ENCODE measurements at regions not wholly inside any gene's neighbourhood (a gene's known extent, or its start where the extent isn't known, plus 50 kb on each side); places are given as distances from the start of the nearest gene placed in this dataset.

GRCh38 chr20:17077030-17077429, 149.8 kb upstream of the PCSK2 start:
- H3K36me3 ChIP-seq: no peaks in the 10 kb centered on the region
- no peak overlapping the region for H3K4me3 ChIP-seq
- H3K9me3 ChIP-seq (replicated peaks): no peaks in the 10 kb centered on the region
- H3K27me3 ChIP-seq (replicated peaks): no peaks in the 10 kb centered on the region
- H3K27ac ChIP-seq: no peak overlapping the region
- no peaks in the 10 kb centered on the region for H3K4me1 ChIP-seq (replicated peaks)
- DNase-seq (ENCODE audit: low read depth in 1 of 2, low spot score in 2 of 2): no peak

DNA sequence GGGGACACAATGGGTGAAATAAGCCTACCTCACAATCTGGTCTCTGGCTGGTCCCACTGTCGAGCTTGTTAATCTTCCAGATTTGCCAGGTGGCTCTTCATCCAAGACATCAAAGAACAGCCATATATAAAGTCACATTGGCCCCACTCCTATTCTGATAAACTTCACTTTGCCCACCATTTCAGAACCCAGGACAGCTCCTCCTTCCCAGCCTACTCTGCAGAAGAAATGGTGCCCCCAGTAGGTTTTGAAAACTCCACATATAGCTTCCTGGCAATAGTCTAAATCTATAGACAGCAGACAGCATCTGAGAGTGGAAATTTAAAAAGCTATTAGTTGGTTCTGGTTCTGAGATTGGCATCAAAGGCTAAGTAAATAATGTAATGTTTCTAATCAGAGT, 143.1 kb upstream of the PCSK2 start:
- Histone ChIP-seq H3K4me3 (no peak overlapping the region), H3K27ac (no peak overlapping the region), H3K9me3 (replicated peaks) (no peaks in the 10 kb centered on the region), H3K27me3 (replicated peaks) (no peaks in the 10 kb centered on the region), H3K4me1 (replicated peaks) (no peaks in the 10 kb centered on the region), H3K36me3 (no peaks in the 10 kb centered on the region)
- no peak for DNase-seq (ENCODE audit: low read depth in 1 of 2, low spot score in 2 of 2)

- H3K36me3 ChIP-seq: no peaks in the 10 kb centered on the region
- no peak overlapping the region for H3K4me3 ChIP-seq
- no peaks in the 10 kb centered on the region for H3K27me3 ChIP-seq (replicated peaks)
- H3K9me3 ChIP-seq (replicated peaks): no peaks in the 10 kb centered on the region
- no peak overlapping the region for H3K27ac ChIP-seq
- H3K4me1 ChIP-seq (replicated peaks): no peaks in the 10 kb centered on the region
- no peak for DNase-seq (ENCODE audit: low read depth in 1 of 2, low spot score in 2 of 2)
These were observed 141.9 kb upstream of the PCSK2 start for GRCh38 chr20:17084909-17085308.

DNA sequence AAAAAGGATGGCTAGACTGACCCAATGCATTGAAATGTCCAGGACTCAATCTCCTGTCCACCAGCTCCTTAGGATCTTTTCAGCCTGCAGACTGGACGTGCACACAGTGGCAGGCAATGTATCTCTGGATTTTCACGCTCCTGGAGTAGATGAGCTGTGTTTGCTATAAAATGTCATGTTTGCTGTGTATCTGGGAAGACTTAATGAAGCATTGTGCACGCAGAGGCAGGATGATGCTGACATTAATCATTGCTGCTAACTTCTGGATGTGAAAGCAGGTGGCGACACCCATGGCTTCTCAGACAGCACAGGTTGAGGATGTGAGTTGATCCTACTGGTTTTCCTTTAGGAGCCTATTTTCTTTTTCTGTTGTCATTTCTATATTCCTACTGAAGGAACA, 133.1 kb upstream of the PCSK2 start:
- no peak overlapping the region for H3K27ac ChIP-seq
- no peaks in the 10 kb centered on the region for H3K9me3 ChIP-seq (replicated peaks)
- H3K36me3 ChIP-seq: no peaks in the 10 kb centered on the region
- no peaks in the 10 kb centered on the region for H3K4me1 ChIP-seq (replicated peaks)
- 0 out of 2 replicates have a peak, but pooled peaks cover 2% of the 10 kb centered on the region for H3K27me3 ChIP-seq (replicated peaks)
- H3K4me3 ChIP-seq: no peak overlapping the region
- no peak for DNase-seq (ENCODE audit: low read depth in 1 of 2, low spot score in 2 of 2)

DNA sequence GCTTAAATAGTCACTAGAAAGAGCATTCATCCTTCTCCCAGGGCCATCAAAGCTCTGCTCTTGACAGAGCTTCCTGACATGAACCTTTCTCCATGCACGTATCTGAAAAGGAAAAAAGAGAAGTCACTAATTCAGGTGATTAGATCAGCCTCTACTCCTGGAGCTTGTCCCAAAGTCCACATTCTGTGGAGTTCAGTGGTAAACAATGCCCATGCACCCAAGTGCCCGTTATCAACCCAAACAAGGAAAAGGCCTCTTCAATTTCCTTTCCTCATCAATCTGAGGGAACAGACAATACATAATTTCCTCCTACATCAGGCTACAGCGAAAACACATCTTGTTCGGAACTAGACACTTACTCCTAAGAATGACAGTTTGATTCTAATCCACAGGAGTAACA, 129.2 kb upstream of the PCSK2 start:
- Histone ChIP-seq H3K9me3 (replicated peaks) (no peaks in the 10 kb centered on the region), H3K4me3 (no peak overlapping the region), H3K36me3 (no peaks in the 10 kb centered on the region), H3K27ac (no peak overlapping the region), H3K27me3 (replicated peaks) (peaks cover 6% of the 10 kb centered on the region; the same call in 1 of the 2 replicates), H3K4me1 (replicated peaks) (no peaks in the 10 kb centered on the region)
- DNase-seq (ENCODE audit: low read depth in 1 of 2, low spot score in 2 of 2): no peak

DNA sequence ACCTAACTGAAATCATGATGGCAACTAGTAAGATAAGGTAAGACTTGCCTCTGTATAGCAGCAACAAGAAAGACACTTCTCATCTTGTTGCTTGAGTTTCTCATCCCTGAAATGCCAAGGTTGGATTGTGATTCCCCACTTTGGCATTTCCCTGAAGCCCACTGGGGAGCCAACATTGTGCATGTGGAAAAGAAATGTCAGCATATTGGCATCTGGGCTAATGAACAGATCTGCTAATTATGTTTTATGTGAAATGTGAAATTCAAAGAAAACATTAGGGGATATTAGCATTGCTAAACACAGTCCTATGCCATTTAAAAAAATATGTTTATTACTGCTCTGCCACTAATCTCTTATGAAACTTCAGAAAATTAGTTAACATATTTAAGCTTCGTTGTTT, 126.3 kb upstream of the PCSK2 start:
- Histone ChIP-seq H3K27me3 (replicated peaks) (peaks cover 6% of the 10 kb centered on the region; the same call in 1 of the 2 replicates), H3K9me3 (replicated peaks) (no peaks in the 10 kb centered on the region), H3K36me3 (no peaks in the 10 kb centered on the region), H3K4me1 (replicated peaks) (no peaks in the 10 kb centered on the region), H3K27ac (no peak overlapping the region), H3K4me3 (no peak overlapping the region)
- no peak for DNase-seq (ENCODE audit: low read depth in 1 of 2, low spot score in 2 of 2)

DNA sequence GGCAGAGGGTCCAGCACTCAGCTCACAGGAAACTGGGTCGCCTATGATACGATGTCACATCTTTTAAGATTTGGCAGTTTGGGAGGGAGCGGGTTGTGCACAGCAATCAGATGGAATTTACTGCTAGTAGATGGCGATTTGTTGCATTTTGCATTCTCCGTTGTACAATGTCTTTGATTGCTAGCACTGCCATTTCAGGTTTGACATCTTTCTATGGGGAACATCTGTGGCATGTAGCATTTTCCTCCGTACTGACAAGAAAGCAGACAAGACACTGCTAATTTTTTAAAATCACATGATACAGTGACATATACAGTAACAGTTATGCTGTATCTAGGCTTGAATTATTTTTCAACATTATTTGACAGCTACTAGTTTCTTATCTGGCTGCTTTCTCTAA, 119.7 kb upstream of the PCSK2 start:
- DNase-seq (ENCODE audit: low read depth in 1 of 2, low spot score in 2 of 2): no peak
- no peaks in the 10 kb centered on the region; the same call in 1 of the 2 replicates for H3K27me3 ChIP-seq (replicated peaks)
- no peaks in the 10 kb centered on the region for H3K4me1 ChIP-seq (replicated peaks)
- no peak overlapping the region for H3K4me3 ChIP-seq
- no peaks in the 10 kb centered on the region for H3K36me3 ChIP-seq
- no peaks in the 10 kb centered on the region for H3K9me3 ChIP-seq (replicated peaks)
- no peak overlapping the region for H3K27ac ChIP-seq

DNA sequence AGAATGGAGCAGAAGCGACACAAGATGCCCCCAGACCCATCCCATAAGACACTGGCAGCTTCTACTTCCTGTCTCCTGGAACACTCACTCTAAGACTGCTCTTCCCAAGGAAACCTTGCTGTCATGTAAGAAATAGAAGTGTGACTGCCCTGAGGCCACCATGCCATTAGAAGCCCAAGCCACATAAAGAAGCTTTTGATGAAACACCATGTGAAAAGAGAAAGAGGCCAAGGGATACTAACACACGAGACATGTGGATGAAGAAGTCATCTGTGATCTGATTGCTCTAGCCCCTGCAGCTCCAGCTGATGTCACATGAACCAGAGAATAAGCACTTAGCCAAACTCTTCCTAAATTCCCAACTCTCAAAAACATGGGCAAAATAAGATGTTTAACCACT, 117.9 kb upstream of the PCSK2 start:
- H3K27me3 ChIP-seq (replicated peaks): no peaks in the 10 kb centered on the region; the same call in 1 of the 2 replicates

DNA sequence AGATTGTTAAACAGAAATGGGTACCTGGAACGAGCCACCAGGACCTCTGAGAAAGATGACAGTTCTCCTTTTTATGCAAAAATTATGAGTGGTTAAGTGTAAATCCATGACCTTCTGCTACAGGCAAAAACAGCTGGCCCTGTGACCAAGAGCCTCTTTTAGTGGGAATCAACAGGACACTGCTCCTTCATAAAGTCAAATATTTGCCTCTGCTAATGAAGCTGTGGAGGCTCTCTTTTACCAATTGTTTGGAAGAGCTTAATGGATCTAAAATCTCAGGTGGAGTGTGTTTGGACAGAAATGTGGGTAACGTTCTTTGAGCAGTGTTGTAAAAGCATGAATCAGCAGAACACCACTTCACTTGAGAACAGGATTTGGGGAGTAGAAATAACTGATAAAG, 117.5 kb upstream of the PCSK2 start:
- Histone ChIP-seq H3K4me1 (replicated peaks) (no peaks in the 10 kb centered on the region), H3K9me3 (replicated peaks) (no peaks in the 10 kb centered on the region), H3K4me3 (no peak overlapping the region), H3K36me3 (no peaks in the 10 kb centered on the region), H3K27me3 (replicated peaks) (no peaks in the 10 kb centered on the region; the same call in 1 of the 2 replicates), H3K27ac (no peak overlapping the region)
- no peak for DNase-seq (ENCODE audit: low read depth in 1 of 2, low spot score in 2 of 2)

More for the DNA sequence above, 117.9 kb upstream of the PCSK2 start:
- Histone ChIP-seq H3K4me1 (replicated peaks) (no peaks in the 10 kb centered on the region), H3K27ac (no peak overlapping the region), H3K36me3 (no peaks in the 10 kb centered on the region), H3K4me3 (no peak overlapping the region), H3K9me3 (replicated peaks) (no peaks in the 10 kb centered on the region)
- DNase-seq (ENCODE audit: low read depth in 1 of 2, low spot score in 2 of 2): no peak

GRCh38 chr20:17128206-17128605, 98.6 kb upstream of the PCSK2 start:
- no peak overlapping the region for H3K4me3 ChIP-seq
- H3K27me3 ChIP-seq (replicated peaks): no peaks in the 10 kb centered on the region
- DNase-seq (ENCODE audit: low read depth in 1 of 2, low spot score in 2 of 2): no peak
- no peaks in the 10 kb centered on the region for H3K4me1 ChIP-seq (replicated peaks)
- H3K27ac ChIP-seq: no peak overlapping the region
- no peaks in the 10 kb centered on the region for H3K9me3 ChIP-seq (replicated peaks)
- no peaks in the 10 kb centered on the region for H3K36me3 ChIP-seq

DNA sequence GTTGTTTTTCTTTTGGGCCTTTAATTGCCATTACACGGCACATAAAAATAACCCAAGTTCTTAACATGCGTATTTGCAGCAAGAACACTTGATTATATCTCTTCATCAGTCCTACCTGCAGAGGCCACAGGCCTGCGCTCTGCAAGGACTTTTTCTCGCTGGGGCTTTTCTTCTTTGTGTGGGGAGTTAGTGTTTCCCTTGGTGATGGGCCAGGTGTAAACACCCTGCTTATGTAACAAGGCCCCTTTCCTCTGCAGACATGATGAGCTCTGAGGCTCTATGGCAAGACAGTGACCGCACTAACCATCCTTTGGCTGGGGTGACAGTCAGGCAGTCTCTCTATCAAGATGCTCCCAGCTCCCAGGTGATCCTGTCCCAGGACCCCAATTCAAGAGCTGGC, 97.8 kb upstream of the PCSK2 start:
- H3K9me3 ChIP-seq (replicated peaks): no peaks in the 10 kb centered on the region
- H3K36me3 ChIP-seq: no peaks in the 10 kb centered on the region
- DNase-seq (ENCODE audit: low read depth in 1 of 2, low spot score in 2 of 2): no peak
- H3K4me1 ChIP-seq (replicated peaks): no peaks in the 10 kb centered on the region
- no peak overlapping the region for H3K4me3 ChIP-seq
- no peaks in the 10 kb centered on the region for H3K27me3 ChIP-seq (replicated peaks)
- no peak overlapping the region for H3K27ac ChIP-seq

DNA sequence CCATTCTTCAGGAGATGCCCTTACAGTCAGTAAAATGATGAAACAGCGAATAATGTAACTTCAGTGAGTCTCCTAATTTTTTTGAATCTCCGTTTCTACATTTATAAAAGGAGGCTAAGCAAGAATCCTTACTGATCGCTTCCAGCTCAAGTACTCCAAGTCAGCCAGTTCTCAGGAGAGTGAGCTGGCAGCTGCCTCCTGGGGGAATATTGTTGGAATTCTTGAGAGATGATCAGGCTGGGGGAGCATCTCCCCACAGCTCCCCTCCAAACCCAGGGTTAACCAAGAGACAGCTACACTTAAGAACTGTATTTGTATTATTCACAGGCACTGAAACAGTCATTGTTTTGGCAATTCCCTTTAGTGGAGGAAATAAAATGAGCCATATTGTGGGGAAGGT, 89.1 kb upstream of the PCSK2 start:
- Histone ChIP-seq H3K27ac (no peak overlapping the region), H3K4me1 (replicated peaks) (no peaks in the 10 kb centered on the region), H3K9me3 (replicated peaks) (no peaks in the 10 kb centered on the region), H3K4me3 (no peak overlapping the region), H3K27me3 (replicated peaks) (no peaks in the 10 kb centered on the region), H3K36me3 (no peaks in the 10 kb centered on the region)
- DNase-seq (ENCODE audit: low read depth in 1 of 2, low spot score in 2 of 2): no peak

GRCh38 chr20:17138237-17138636, 88.6 kb upstream of the PCSK2 start:
- no peak overlapping the region for H3K27ac ChIP-seq
- H3K9me3 ChIP-seq (replicated peaks): no peaks in the 10 kb centered on the region
- no peak overlapping the region for H3K4me3 ChIP-seq
- no peaks in the 10 kb centered on the region for H3K27me3 ChIP-seq (replicated peaks)
- DNase-seq (ENCODE audit: low read depth in 1 of 2, low spot score in 2 of 2): no peak
- H3K4me1 ChIP-seq (replicated peaks): no peaks in the 10 kb centered on the region
- H3K36me3 ChIP-seq: no peaks in the 10 kb centered on the region

DNA sequence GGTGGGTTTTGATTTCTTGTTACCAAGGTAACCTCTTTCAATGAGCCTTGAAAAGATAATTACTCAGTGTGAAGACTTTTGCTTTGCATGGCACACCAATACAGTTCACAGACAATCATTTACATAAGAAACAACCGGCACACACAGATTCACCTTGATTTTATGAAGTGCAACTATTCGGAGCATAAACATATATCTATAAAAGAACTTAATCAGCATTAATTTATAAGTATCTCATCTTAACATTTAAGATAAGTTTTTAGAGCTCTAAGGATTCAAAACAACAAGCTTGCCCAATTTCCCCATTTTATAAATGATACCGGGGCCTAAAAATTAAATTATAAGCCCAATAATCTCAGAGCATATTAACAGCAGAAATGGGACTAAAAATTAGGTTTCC, 85.9 kb upstream of the PCSK2 start:
- H3K27me3 ChIP-seq (replicated peaks): no peaks in the 10 kb centered on the region
- H3K4me3 ChIP-seq: no peak overlapping the region

GRCh38 chr20:17141568-17141967, 85.3 kb upstream of the PCSK2 start:
- Histone ChIP-seq H3K36me3 (no peaks in the 10 kb centered on the region), H3K27ac (no peak overlapping the region), H3K27me3 (replicated peaks) (no peaks in the 10 kb centered on the region), H3K9me3 (replicated peaks) (no peaks in the 10 kb centered on the region), H3K4me1 (replicated peaks) (no peaks in the 10 kb centered on the region), H3K4me3 (no peak overlapping the region)
- no peak for DNase-seq (ENCODE audit: low read depth in 1 of 2, low spot score in 2 of 2)

More for the DNA sequence above, 85.9 kb upstream of the PCSK2 start:
- no peak for DNase-seq (ENCODE audit: low read depth in 1 of 2, low spot score in 2 of 2)
- H3K36me3 ChIP-seq: no peaks in the 10 kb centered on the region
- H3K9me3 ChIP-seq (replicated peaks): no peaks in the 10 kb centered on the region
- H3K27ac ChIP-seq: no peak overlapping the region
- no peaks in the 10 kb centered on the region for H3K4me1 ChIP-seq (replicated peaks)
